ENCODE measurements at regions not wholly inside any gene's neighbourhood (a gene's known extent, or its start where the extent isn't known, plus 50 kb on each side); places are given as distances from the start of the nearest gene placed in this dataset.

DNA sequence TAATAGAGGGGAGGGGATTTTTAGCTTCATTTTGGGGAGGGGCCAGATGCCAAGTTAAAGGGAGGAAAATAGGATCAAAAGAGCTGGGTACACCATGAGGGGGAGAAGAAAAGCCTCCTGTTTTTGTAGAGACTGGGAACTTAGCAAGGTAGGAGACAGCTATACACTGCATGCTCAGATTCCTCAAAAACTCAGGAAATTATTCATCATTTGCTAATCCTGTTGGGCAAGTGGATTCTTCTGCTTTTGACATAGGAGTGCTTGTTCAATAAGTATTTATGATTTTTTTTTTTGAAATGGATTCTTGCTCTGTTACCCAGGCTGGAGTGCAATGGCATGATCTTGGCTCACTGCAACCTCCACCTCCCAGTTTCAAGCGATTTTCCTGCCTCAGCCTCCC, 73.4 kb downstream of the LYZL2 start:
- TF ChIP-seq, protein P1, sequence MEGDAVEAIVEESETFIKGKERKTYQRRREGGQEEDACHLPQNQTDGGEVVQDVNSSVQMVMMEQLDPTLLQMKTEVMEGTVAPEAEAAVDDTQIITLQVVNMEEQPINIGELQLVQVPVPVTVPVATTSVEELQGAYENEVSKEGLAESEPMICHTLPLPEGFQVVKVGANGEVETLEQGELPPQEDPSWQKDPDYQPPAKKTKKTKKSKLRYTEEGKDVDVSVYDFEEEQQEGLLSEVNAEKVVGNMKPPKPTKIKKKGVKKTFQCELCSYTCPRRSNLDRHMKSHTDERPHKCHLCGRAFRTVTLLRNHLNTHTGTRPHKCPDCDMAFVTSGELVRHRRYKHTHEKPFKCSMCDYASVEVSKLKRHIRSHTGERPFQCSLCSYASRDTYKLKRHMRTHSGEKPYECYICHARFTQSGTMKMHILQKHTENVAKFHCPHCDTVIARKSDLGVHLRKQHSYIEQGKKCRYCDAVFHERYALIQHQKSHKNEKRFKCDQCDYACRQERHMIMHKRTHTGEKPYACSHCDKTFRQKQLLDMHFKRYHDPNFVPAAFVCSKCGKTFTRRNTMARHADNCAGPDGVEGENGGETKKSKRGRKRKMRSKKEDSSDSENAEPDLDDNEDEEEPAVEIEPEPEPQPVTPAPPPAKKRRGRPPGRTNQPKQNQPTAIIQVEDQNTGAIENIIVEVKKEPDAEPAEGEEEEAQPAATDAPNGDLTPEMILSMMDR (IDR thresholded peaks at IDR 0.05) = no peak
- TF ChIP-seq, protein P2, sequence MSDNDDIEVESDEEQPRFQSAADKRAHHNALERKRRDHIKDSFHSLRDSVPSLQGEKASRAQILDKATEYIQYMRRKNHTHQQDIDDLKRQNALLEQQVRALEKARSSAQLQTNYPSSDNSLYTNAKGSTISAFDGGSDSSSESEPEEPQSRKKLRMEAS (IDR thresholded peaks at IDR 0.05; ENCODE audit: low read depth) = no peak

Data from SK-N-SH (cell line).